Activated effector memory CD4-positive, alpha-beta T cell treated with anti-CD3 and anti-CD28 coated beads, Interleukin-2, amount 50 U/mL, for 16 hours (primary cell): ENCODE measurements at regions not wholly inside any gene's neighbourhood (a gene's known extent, or its start where the extent isn't known, plus 50 kb on each side); places are given as distances from the start of the nearest gene placed in this dataset.
"Not testable (repeated sequence)": the region's sequence is repeated elsewhere in the genome, so short reads cannot be mapped to it uniquely, and the experiment has no call there.

ENCODE experiments used
- DNase-seq: peaks from one replicate; pipeline ENCODE4 v3.0.0-alpha.2; 2020

DNA sequence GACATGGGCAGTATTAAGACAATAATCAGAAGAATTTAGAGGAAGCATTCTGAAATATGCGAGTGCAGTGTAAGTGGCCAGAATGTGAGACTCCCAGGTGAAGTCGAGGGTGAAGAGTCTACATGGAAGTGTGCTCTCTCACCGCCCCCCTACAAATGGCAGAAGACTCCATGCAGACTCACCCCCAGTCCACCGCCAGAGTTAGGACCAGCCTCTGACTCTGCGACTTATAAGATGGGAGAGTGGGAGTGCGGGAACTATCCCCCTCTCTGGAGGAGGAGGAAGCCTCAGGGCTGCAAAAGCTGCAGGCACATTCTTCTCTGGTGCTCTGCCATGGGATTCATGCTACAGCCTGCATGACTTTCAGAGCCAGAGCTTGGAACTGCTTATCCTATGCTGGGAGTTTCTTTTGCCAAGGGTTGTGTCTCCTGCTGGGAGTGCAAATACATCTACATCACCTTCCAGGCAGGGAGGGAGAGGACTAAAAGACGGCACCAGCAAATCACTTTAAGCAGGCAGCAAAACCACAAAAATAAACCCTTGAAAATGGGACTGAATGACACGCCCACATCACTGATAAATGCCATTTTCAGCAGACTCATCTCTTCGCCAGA lies 206.7 kb upstream of the SULF2 start:
- DNase-seq: no peak

DNA sequence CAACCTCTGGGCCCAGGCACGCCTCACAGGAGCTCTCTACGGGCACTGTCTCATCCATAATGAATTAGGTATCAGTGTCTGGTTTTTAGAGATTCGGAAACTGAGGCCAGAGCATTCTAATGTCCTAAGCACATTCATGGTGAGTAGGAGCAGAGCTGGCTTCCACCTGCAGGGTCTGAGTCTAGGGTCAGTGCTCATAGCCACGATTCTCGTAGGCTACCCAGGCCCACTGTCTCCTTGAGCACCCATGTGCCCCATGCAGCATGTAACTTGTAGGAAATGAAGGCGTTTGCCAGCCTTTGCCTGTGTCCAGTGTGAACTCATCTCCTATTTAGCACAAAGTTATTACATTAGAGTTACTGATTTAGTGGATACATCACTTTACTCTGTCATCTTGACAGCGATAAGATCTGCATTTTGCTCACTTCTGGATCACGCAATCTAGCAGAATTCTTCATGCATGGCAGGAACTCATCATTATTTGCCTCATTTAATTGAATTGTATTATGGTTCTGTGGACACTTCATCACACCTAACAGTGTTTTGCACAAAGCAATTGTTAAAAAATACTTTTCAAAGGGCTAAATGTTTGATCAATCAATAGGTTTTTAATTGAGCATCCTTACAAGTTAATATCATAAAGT lies 205.3 kb upstream of the SULF2 start:
- DNase-seq: no peak

DNA sequence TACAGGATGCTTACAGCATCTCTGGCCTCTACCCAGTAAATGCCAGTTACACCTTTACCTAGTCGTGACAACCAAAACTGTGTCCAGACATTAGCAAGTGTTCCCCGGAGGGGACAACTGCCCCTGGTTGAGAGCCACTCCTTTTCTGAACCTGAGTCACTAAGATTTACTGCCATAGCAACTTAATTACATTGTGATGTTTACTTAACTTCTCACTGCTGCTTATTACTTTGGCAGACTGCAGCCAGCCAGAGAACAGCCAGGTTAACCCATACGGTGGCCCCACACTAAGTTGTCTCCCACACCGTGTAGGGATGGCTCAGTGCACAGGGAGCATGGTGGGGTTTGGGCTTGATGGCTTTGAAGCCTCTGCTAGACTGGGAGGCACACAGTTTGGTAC lies 204.7 kb upstream of the SULF2 start:
- no peak for DNase-seq

DNA sequence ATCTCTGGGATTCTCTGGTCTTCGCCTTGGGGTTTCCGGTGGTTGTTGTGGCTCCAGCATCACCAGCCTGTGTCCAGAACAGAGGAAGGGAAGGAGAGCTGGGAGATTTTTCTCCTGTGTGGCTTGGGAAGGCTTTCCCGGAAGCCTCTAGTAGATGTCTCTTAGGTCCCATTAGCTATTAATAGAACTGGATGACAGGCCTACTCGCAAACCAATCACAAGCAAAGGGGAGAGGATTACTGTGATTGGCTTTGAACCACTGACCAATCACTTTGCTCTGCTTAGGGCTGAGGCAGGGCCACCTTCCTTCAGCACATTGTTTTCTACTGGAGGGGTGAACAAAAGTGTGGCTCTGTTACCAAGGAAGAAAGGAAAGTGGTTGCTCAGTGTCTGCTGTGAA lies 203.4 kb upstream of the SULF2 start:
- no peak for DNase-seq

DNA sequence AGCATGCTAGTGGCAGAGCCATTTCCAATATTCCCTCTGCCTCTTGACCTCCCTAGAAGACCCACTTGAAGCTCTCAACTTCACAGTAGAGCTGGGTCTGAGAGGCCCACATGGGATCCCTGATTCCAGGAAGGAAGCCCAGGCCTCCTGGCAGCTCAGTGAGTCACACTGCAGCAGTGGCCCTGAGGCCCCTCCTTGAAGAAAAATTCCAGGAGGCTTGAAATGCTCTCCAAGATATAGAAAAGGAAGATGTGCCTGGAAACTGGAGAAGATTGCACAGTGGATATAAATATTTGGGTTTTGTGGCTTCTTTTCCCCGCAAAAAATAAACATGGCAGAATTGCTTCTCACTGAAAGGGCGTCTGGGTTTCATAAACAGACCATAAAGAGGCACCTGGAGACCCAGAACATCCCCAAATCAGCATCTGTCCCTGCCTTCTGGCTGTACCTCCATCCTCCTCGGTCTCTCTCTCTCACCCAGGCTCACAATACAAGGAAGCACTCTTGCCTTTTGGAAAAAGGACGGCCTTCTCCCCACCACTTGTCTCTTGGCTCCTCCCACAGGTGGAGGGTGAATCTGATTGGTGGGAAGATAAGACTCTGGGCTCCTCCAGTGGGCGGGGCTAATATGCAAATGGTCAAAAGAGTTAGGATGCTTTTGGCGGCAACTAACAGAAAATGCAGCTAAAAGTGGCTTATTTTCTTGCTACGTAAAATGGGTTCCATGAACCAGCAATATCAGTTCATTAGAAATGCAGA lies 200.0 kb upstream of the SULF2 start:
- DNase-seq: no peak

DNA sequence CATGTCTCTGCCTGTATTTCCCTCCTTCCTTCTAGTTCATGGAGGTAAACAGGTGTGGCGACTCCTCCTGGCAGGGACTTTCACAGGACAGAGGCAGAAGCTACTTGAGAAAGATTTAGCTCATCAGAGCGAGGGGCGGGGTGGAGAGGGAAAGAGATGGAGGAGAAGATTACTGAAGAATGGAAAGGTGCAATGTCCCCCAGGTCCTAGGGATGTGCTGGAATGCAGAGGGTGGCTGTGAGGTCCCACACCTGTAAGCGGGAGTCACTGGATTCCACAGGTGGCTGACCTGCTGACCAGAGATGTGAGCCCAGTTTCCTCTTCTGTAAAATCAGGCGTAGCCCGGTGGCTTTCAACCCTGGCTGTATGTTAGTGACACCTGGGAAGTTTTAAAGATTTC lies 199.2 kb upstream of the SULF2 start:
- no peak for DNase-seq

DNA sequence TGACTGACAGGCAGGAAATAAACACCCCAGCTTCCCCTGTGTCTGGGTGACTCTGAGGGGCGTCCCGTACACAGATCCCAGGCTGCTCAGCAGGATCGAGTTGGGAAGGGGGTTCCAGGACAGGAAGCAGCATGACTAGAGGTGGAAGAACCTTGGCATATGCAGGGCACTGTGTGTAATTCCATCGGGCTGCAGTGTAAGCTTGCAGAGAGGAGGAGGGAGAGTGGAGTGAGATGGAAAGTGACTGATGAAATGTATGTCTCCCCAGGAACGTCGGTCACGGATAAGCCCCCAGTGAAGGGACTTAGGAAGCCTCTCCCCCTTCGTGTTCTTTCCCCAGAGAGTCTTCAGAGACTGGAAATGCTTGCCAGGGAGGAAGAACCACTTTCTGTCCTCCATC lies 198.4 kb upstream of the SULF2 start:
- DNase-seq: not testable (repeated sequence)

DNA sequence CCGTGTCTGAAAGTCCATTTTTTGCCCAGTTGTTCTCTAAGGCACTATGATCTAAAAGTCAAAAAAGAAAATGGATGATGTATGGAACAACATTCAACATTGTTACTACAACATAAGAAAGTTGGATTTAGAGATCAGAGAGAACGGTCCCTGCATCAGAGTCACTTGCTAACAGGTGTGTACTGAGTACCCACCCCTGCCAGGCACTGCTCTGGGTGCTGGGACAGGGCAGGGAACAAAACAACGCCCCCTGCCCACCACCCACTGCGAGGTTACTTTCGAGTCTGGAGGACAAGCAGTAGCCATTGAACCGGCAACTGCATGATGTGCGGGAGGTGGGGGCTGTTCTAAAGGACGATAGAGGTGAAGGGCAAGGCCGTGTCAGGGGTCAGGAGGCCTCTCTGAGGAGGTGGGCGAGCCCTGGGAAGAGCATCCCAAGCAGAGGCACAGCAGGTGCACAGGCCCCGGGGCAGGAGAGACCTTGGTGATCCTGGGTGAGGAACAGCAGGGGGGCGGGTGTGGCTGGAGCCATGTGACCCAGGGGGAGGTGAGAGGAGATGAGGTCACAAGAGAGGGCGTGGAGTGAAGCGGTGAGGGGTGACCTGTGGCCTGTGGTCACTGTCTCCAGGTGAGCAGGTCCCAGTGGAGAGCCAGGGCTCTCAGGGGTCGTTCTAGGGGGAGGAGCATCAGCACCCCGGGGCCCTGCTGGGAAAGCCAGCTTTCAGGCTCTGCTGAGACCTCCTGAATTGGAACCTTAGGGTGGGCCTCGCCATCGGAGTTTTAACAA lies 197.5 kb upstream of the SULF2 start:
- no peak for DNase-seq

DNA sequence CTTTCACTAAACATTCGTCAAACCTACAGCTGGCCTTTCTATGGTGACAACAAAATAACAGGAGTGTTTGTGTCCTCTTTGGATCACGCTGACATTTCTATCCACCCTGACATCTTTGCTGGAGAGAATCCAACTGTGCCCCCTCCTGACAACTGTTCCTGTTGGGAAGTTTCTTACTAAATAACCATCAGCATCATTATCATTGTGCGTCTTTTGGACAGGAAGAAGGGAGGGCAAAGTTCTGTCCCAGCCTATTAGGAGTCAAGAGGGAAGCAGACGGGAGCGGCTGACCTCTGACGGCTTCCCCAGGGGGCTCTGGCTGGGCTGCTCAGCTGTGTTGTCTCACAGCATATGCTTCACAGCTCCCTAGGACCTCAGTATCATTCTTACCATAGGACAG lies 195.9 kb upstream of the SULF2 start:
- DNase-seq: no peak

DNA sequence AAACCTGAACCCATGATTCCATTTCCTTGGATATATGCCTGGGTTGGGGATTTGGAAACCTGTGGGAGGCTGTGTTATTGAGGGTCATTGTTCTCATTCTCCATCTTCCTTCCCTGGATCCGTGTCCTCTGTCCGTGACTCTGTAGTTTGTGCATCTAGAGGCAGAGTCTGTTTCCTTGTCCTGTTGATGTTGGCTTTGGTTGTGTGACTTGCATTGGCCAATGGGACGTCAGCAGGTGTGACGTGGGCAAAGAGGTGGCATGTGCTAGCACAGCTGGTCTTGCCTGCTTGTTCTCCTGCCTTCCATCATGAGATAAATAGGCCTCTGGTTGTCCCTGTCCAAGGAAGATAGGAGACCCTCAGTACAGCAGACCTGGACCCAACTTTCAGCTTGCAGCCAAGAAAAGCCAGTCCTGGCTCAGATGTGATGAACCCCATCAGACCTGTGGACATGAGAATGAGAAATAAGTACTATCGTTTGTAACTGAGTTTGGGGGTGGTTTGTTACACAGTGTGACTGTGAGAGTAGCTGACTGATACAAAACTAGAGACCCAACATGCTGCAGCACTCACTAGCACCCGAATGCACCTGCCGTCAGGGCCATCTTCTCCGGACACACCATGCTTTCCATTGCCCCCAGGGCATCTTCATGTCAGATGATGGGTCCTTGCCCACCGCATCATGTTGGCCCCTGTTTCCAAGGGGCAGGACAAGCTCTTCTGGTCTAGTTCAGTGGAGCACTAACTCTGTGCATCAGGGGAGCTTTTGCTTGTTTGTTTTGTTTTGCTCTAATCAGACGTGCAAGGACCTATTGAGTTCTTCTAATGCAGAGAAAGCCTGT lies 195.3 kb upstream of the SULF2 start:
- DNase-seq: no peak

DNA sequence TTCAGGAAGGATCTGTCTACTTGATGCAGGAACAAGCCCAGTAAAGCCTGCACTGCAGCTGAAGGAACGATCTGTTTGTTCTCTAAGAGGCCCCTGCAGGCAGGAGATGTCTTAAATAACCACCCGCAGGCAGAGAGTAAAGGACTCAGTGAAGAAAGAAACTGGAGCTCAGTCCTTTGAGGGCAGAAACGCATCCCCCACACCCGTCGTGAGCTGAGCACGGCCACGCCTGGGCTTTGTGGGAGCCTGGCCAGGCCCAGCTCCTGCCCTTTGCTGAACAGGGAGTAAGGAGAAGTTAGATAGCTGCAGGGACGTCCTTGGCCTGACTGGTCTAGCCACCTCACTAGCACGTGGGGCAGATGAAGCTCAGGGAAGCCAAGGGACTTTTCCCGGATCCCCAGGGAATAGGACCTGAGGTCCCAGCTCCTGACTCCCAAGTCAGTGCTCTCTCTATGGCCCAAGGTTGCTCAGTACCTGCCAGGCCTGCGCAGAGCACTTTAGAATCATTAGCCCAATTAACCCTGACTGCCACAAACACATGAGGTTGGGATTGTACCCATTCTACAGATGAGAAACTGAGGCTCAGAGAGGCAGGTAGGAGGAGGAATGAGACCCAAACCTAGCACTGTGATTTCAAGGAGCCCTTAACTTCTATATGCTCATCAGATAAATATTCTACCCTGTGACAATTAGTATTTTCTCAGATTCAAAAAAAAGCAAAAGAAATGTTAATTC lies 194.2 kb upstream of the SULF2 start:
- DNase-seq: not testable (repeated sequence)

DNA sequence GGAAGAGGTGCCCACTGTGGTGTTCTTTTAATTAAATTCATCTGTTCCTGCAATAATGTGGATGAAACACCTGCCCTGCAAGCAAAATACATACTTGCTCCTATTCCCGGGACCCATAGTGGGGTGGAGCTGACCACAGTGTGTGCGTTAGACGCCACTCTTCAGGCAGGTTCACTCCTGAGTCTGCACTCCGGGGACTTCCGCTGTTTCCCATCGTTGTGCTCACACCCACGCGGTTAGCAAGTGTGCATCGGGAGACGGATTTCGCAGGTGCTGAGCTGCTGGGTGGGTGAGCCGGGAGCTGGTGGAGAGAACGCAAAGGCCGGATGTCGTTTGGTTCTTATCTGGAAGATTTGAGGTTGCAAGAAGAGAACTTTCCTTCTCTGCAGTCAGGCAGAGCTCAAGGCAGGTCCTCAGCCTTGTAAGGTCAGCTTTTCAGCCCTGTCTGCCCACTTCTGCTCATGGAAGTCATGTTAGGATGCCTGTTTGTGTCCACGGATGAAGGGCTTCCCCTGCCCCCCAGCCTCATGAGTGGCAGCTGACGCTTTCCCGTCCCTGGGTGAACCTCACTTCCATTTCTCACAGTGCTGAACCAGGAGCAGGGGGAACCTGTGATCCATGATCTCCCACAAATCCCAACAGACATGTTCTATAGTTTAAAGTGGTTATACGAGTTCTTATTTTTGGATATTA lies 193.3 kb upstream of the SULF2 start:
- not testable (repeated sequence) for DNase-seq

DNA sequence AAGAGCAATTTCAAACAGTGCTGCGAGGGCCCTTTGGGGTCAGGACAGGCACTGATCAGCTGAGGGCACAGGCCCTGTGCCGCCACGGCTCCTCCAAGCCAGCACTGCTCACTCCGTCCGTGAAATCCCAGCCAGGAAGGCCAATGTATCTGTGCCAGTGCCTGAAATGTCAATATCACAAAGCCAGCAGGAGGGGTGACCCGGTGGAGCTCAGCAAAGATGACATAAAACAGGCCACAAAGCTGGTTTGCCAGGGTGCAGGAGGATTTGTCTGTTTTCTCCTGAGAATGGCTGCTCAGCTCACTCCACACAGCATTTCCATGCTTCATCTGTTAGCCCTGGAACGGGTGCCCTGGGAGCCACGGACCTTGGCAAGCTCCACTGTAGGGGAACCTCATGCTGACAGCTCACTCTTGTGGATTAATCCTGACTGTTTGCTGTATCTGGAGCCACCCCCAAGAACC lies 192.5 kb upstream of the SULF2 start:
- DNase-seq: not testable (repeated sequence)

DNA sequence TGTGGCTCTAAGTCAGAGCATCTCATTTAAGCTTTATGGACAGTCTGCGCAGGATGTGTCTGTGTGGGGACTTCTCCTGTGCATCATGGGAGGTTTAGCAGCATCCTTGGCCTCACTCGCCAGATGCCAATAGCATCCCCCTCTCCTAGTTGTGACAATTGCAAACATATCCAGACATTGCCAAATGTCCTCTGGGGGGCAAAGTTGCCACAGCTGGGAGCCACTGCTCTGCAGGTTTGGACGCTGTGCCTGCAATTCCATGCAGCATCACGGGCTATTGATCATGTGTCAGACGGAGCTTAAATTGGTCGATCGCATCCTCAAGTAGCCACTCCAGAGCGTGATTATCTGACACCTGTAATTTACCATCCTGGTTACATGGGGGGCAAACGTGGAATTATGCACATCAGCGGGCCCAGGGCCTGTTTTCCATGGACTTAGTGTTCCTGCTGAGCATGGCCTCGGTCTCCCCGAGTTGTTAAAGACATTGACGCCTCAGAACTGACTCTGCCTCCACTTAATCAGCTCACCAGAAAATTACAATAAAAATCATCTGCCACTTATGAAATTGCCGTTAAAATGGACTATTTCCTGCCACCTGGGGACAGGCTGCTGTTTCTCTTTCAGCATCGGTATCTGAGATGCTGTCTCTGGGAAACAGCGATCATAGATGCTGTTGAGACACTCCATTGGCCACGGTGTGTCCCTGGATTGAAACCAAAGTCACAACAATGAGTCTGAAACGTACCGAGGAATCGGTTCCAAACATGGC lies 191.9 kb upstream of the SULF2 start:
- DNase-seq: not testable (repeated sequence)

DNA sequence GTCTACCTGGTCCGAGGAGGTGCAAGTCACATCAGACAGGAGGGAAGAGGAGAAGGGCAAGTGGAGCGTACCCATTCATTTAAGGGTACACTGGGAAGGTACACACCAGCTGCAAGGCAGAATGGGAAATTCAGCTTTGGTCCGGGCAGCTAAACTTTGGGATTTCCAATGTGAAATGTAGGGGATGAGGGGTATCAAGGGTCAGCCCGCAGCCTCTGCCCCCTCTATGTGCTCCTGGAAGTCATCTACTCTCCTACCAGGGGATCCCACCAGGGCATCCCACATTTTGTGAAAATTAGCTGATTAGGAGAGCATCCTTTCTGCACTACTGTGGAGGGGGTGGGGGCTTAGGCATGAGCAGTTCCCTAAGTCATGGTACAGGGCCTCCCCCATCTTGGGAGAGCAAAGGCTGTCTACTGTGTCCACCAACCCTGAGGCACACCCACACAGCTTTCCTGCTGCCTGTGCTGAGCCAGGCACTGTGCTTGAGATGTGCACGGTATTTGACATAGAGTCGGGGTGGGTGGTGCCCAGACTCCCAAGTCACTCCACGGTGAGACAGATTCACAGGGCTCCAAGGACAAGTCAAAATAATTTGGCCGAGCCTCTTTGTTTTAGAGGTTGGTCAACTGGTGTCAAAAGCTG lies 189.1 kb upstream of the SULF2 start:
- DNase-seq: no peak

DNA sequence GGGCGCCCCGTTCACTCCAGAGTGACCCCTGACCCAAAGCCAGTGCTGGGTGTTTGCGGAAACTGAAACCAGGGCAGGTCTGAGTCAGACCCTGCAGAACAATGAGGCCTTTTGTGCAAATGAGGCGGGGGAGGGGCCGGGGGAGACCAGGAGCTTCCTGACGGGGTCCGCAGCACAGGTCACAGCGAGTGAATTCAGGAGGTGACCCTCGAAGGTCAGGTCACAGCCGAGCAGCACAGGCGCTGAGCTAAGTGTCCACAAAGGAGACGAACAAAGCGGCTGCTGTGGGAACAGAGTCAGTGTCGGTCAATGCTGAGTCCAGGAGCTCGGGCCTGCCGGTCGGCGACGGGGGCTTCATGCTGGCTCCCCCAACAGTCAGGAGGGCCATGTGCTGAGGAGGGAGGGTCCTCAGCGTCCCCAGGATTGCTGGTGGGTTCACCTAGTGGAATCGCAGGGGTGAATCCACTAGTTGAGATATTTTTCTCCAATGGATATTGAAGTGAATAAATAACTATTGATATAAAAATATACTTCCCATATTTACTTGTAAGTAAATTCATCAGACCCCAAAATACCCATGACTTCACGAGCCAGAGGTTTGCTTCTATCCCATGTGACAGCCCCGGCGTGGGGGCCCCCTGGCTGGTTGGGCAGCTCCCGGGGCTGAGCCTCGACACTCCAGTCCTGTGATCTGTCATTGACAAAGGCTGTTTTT lies 188.4 kb upstream of the SULF2 start:
- no peak for DNase-seq

DNA sequence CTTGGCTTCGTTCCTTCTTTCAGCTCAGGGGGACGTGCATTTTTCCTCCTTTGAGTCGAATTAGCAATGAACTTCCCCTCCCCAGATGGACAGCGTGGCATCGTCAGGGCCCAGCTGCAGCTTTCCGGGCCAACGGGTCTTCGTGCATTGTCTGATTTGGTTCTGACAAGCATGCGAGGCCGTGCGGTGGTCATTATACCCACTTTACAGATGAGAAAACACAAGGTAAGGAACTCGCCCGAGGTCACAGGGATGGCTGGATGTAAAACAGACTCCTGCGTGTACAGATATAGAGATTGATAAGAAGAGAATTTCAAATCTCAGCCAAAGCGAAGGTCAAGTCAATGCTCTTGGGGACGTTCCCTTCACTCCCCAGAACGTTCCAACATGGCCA lies 187.6 kb upstream of the SULF2 start:
- no peak for DNase-seq

DNA sequence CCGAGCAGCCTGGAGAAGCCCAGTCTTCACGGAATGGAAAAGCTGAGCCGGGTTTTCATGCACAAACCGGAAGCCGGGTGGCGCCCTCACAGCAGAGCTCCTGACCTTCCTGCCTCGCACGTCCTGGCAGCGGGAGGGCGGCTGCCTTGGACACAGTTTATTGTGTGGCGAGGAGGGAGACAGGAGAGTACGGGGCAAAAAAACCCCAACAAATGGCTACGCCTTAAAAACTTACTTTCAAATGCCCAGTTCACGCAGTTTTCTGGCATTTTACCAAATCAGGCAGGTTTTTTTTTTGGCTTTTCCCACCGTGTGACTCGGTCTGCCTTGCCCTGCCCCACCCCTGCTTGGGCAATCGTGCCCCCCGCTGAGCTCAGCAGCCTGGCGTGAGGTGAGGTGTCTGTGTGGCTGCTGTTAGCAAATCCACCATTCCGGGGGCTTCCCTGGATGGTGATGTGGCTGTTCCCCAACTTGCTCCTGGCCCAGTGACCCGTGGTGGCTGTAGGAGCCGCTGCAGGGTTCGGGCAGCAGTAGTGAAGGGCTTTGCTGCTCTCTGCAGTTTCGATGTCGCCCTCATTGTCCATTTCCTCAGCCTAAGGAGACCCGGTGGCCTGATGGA lies 187.1 kb upstream of the SULF2 start:
- DNase-seq: not testable (repeated sequence)
